PC-9 (cell line): ENCODE measurements at regions not wholly inside any gene's neighbourhood (a gene's known extent, or its start where the extent isn't known, plus 50 kb on each side); places are given as distances from the start of the nearest gene placed in this dataset.

Source experiments
- CTCF ChIP-seq: fragments of 200-600 bp; sonication (generic); conservative IDR thresholded peaks from 2 replicates; pipeline ENCODE4 v1.6.1; 2017; ENCODE audit warnings: mixed run types, antibody characterized with exemption, mild to moderate bottlenecking, moderate library complexity
- EZH2 ChIP-seq: fragments of 200-600 bp; sonication (generic); IDR thresholded peaks from 2 replicates; pipeline ENCODE4 v1.8.0; 2017; ENCODE audit warnings: antibody characterized with exemption, low read depth

DNA sequence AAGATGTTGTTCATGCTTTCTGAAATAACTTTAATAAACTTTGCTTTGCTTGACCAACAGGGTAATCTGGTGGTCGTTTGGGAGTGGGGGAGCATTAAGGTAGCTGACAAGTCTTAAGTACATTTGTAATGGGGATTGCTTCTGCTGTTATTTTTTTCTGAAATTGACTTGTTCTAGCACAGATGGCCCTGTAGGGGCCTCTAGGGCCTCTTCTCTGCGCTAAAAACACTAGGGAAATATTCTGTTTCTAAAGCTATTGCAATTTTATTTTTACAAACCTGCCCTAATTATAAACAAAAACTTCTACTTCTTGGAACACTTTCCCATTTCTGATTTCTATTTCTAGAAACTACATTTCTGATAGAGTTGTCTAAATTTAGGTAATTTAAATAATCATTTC lies 191.3 kb upstream of the KCNJ3 start:
- TF ChIP-seq CTCF (no peak), EZH2 (no peak)
